Activated CD4-positive, CD25-positive, alpha-beta regulatory T cell treated with anti-CD3 and anti-CD28 coated beads, Interleukin-2, amount 50 U/mL, for 24 hours (primary cell): ENCODE measurements at regions not wholly inside any gene's neighbourhood (a gene's known extent, or its start where the extent isn't known, plus 50 kb on each side); places are given as distances from the start of the nearest gene placed in this dataset.
"Not testable (repeated sequence)": the region's sequence is repeated elsewhere in the genome, so short reads cannot be mapped to it uniquely, and the experiment has no call there.

Experiments used
- ATAC-seq, 2 donors: fragments of 150-1000 bp; cut with Tn5 transposase; one replicate each; pipeline ENCODE4 v1.10.0; 2021; ENCODE audit warnings: mild to moderate bottlenecking in 1 of 2, moderate library complexity in 1 of 2

DNA sequence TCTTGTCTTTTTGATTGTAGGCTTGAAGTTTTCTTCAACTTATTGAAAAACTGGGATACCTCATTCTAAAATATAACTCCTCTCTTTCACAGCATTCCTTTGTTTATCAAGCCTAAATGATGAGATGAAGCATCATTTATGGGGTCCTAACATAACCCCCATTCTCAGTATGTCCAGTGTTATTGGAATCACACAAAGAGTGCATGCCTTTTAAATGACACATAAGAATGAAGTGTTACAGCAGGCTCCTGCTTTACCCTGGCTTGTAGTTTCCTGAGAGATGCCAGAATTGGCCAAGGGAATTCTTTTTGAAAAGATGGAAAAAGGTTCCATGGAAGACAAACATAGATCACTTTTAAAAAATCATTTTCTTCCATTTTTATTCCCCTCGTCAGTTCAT lies 502.4 kb downstream of the BCKDHB start:
- ATAC-seq, result no peak

DNA sequence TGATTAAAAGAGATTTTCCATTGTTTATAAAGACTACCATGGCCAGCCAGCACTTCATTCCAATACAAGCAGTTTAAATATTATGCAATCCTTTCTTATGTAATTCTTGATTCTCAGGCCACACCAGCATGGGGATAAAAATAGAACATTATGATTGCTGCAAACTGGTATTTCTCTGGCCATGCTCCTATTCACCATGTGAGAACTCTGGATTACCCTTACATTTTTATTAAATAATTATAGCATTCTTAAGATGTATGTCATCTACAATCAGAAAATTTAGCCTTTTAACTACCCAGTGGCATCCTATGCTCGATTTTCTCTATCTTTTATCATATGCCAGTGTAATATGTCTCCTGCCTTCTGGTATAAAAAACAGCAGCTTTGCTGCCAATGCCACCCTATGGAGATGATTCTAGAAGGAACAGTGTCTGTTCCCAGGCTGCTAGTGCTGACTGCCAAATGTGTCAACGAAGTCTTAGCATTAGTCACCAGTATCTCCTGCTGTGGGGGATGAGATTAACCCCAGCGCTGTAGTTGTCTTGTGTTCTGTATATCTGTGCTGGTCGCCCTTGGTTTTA lies 501.4 kb downstream of the BCKDHB start:
- no peak for ATAC-seq

DNA sequence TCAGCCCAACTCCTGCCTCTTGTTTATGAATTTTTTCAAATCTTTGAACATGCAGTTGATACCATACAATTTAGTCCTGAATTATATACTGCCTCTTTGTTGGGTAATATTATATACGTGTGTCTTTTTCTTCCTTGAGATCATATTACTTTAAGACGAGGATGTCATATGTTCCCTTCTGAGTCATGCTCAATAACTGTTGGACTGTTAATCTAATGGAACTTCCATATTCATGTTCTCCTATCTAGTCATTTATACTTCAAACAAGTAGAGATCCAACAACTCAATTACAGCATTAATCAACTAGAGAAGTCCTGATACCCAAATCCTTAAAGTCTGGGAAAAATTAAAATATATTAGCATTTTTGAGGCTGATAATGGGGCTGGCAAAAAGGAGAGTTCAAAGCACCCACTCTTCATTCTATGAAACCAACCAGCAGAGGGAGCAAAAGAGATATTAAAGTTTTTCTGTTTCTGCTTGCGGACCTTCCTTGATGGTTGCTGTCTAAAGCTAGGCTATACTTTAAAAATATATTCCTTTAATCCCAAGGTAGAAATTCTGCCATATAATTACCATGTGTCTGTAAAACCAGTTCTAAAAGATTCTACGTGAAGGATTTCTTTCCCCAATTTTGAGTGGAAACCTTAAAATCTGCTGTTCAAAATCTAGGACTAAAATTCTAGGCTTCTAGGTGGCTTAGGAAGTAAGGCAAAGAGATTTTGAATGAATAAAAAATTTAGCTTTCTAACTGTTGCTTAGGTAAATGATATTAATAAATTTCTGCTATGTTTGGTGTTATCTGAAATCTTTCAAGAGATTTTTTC lies 498.9 kb downstream of the BCKDHB start:
- ATAC-seq, result no peak

DNA sequence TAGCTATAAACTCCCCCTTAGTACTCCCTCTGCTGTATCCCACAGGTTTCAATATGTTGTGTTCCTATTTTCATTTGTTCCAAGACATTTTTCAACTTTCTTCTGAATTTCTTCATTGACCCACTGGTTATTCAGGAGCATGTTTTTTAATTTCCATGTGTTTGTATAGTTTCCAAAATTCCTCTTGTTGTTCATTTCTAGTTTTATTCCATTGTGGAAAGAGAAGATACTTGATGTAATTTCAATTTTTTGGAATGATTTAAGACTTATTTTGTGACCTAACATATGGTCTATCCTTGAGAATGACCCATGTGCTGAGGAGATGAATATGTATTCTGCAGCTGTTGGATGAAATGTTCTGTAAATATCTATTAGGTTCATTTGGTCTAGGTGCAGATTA lies 497.2 kb downstream of the BCKDHB start:
- no peak for ATAC-seq

DNA sequence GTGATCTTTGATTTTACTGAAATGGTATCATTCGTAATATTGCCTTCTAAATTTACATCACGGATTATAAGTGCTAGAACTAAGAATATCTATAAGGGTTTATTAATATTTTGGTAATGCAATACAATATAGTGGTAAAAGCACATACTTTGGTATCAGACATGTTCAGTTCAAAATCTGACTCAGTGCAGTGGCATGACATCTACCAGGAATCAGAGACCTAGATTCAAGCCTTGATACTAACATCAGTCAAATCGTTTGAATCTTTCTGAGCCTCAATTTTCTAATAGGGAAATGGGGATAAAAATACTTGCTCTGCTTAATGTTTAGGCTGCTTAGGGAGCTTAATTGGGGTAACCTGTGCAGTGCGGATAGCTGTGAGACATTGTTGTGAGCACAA lies 488.0 kb downstream of the BCKDHB start:
- ATAC-seq, result no peak

DNA sequence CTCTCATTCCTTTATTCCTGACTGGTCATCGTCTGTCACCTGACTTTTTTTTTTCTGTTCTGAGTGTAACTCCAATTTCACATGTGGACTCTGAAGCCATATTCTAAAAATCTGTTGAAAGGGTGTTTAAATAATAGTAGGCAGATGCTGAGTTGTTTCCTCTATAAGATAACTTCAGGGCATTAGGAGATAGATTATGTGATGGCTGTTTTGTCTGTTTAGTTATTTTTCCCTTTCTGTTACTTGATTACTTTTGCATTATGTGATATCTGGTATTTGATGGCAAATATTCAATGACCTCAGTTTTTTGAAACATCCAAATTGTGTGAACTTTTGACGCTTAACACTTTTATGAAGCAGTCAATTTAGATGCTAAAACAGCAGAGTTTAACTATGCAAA lies 486.0 kb downstream of the BCKDHB start:
- ATAC-seq, result no peak

DNA sequence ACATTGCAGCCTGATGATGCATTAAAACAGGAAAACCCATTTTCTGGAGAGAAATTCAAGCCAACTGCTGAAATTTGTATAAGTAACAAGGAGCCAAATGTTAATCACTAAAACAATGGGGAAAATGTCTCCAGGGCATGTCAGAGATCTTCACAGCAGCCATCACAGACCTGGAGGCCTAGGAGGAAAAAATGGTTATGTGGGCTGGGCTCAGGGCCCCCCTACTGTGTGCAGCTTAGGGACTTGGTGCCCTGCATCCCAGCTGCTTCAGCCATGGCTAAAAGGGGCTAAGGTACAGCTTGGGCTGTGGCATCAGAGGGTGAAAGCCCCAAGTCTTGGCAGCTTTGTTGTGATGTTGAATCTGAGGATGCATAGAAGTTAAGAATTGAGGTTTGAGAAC lies 479.8 kb downstream of the BCKDHB start:
- ATAC-seq, result no peak

DNA sequence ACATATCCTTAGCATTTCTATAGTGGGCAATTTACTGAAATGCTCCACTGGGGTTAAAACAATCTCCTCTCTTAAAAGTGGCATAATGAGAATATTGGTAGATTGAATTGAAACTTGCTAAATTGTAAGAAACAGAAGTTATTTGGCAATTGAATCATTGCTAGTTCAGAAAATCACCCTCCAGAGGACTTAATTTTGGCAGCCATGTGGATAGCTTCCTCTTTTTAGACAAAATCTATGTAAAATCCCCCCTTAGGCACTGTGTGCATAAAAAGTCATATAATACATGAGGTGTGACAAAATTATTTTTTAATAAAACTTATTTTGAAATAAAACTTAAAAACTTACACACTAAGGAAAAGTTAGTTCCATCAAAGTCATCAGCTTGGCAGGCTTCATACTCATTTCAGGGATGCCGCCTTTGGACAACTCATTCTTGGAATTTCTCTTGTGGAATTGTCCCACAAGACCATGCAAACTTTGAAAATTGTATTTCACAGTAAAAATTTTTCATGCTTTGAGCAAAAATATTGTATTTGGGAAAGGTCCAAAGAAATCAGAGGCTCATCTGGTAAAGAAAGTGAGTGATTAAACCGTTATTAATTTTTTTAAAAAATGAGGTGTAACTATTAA lies 473.0 kb downstream of the BCKDHB start:
- no peak for ATAC-seq

DNA sequence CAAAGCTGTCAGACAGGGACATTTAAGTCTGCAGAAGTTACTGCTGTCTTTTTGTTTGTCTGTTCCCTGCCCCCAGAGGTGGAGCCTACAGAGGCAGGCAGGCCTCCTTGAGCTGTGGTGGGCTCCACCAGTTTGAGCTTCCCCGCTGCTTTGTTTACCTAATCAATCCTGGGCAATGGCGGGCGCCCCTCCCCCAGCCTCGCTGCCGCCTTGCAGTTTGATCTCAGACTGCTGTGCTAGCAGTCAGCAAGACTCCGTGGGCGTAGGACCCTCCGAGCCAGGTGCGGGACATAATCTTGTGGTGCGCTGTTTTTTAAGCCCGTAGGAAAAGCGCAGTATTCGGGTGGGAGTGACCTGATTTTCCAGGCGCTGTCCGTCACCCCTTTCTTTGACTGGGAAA lies 466.8 kb downstream of the BCKDHB start:
- ATAC-seq, result not testable (repeated sequence)

DNA sequence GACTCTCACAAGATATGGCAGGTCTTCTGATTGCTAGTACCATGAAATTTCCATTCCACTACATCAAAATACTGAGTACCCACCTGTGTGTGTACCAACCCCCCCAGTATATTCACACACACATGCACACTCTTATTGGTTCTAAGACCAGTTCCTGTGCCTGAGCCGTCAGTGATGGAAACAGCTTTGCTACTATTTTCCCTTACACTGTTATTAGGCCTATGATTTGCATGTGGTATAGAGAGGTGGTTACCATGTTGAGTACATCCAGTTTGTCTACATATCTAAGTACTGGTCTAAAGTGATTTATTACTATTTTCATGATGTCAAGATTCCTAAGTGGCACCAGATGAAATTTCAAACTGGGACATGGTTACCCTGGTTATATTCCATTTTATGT lies 459.9 kb downstream of the BCKDHB start:
- ATAC-seq, result no peak

DNA sequence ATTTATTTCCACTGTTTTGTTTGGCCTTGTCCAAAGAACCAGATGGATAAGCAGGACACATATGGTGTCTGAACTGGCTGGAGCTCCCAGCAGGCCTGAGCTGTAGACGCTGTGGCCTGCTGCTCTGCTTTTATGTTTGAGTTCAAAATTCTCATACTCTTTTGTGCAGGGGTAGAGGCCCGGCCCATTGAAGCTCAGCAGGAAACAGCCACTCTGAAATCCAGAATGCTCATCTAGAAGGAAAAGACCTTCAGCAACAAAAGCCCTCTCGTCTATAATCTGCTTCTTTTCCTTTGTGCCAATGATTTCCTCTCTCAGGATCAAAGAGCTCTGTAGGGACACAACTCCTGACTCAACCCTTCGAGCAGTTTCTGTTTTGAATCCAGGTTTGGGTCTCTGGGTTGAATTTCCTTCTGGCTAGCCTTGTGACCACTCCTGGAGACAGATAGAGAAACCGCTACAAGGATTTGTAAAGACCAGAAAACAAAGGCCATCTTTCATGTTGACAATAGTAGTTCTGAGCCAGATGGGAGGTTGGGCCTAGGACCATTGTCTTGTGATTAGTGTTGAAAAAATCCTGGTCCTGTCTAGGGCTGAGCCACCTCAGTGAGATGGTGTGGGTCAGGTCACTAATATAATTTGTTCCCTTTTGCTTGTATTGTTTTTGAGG lies 446.7 kb downstream of the BCKDHB start:
- no peak for ATAC-seq

DNA sequence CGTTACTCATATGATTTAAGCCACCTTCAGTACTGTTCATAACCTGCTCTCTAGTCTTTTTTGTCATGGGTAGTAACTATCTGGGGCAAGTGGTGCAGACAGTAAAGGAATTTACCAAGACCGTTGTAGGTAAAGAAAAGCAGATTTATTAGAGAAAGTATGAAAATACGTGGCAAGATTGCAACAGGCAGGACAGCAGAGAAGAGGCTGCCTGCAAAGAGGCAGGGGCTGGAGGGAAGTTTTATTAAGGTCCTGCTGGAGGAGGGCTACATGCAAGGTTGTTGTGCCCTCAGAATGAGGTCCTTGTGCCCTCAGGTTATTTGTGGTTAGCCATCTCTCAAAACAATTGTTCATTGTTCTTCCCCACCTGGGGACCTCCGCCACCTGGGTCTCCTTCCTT lies 444.3 kb downstream of the BCKDHB start:
- ATAC-seq, result no peak

DNA sequence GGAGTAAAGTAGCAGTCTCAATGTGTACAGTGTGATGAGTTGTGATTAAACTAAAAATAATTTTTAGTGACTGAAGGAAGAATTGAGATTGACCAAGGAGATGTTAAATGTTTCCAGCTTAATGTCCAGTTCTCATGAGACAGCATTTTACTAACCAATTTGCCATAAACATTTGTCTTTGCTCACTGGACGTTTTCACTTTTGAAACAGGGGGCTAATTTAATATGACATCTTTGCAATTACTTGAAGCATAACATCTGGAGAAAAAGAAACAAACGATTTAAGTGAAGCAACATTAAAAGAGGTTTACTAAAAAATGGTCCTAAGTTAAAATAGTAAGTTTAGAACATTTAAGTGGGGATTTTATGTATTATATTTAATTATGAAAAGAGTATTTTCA lies 443.8 kb downstream of the BCKDHB start:
- ATAC-seq, result no peak

DNA sequence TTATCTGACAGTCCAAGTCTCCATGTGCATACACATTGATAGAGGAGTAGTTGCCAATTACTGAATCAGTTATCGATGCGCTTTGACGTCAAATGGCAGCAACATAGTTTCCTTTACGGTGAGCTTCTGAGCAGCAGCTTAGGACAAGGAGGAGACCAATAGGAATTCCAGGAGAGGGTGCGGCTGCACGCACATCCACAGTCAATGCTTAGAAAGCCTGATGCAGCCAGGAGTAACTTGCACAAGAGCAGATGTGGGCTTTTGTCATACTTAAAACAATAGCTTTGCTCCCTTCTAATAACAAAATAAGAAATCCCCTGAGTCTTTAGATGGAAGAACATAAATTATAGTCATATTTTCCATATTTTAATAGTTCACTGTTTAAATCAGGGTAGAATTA lies 442.1 kb downstream of the BCKDHB start:
- ATAC-seq, result no peak

DNA sequence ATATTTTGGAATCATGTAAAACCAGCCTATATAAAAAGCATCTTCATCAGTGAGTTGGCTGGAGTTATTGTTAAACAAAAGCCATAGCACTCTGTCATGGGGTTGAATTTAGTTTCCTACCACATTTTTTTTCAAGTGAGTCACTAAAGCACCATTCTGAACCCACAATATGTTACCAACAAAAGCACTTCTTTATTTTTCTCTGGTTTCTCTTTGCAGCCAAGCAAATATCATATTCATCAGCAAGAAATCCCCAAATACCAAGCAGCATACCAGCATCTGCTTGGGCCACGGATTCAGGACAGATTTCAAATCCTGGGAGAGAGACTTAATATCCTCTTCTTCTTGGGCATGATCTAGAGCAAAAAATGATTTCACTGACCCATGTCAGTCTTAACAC lies 441.4 kb downstream of the BCKDHB start:
- ATAC-seq, result no peak

DNA sequence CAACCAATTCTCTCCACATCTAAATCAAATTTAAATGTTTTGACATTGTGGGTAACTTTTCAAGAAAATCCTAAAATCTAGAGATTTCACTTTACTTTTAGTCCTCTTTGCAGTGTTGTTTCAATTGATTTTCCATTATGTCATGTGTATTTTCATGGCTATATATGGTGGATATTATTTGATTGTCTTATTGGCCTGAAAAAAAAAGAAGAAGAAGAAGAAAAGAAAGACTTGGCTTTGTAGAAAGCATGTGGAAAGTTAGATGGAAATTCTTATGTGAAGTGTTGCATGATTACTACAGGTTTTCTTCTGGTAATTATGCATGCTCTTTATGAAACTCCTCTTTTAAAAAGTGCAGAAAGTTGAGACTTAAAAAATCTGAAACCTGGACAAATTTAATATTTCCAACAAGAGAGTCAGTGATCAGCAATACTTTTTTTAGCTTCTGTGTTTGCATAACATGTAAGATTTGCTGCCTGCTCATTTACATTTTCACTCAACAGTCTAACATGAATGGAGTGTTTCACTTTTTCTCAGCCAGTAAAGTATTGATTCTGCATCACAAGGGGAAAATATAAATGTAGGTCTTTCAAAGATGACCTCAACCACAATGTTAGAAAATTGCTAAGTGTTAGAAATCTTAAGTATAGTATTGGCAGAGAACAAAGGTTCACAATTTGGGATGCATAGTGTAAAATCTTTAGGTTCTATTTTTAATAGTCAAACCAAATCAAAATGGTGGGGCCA lies 438.7 kb downstream of the BCKDHB start:
- ATAC-seq, result no peak

DNA sequence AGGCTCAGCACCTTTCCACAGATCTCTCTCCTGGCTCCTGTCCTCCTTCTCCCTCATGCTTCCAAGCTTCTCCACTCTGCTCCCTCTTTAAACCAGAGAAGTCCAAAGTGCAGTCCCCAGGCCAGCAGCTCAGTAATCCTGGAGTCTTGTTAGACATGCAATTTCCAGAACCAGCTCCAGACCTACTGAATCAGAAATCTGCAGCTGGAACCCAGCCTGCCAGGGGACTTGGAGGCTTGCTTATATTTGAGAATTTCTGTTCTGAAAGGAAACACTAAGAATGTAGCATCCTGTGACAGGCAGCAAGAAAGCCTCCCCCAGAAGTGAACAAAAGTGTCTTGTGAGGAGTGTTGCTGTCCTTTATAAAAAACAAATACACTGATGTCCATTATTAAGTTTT lies 438.1 kb downstream of the BCKDHB start:
- ATAC-seq, result no peak

DNA sequence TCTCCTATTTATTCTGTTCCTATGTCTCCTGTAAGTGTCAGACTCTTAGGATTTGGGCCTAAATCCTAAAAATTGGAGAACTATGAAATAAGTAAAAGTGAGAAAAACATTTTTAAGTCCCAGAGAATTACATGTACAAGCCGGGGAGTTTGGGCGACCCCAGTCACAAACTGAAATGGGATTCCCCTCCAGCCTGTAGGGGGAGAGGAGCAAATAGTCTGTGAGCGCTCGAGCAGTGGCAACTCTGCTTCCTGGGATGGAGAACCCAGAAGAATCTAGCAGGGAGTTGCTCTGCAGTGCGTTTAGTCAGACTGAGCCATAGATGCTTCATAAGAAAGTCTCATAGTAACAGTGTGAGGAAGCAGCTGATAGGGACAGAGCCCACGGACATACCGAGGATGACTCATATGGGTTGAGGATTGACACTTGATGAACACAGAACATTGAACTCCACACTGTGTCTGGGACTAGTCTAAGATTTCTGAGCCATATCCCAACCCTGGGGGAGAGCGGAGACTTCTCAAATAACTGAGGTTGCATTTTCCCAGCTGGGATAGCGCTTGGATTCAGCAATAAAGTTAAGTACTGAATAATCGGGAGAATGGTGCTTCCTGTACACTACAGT lies 437.2 kb downstream of the BCKDHB start:
- no peak for ATAC-seq

DNA sequence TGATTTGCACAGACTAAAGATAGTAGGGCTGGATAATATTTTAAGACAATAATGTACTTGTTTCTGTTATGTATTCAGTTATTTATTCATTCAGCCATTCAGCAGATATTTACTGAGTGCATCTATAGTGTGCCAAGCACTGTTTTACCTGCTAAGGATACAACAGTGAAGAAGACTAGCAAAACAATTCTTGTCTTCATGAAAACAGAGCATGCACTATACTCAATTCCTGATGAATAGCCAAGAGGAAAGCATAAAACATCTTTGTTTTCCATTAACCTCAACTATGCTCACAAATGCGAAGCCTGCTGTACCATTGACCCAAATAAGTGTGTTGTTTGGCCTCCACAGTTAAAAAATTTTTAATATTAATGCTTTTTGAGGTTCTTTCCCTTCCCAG lies 436.7 kb downstream of the BCKDHB start:
- no peak for ATAC-seq

DNA sequence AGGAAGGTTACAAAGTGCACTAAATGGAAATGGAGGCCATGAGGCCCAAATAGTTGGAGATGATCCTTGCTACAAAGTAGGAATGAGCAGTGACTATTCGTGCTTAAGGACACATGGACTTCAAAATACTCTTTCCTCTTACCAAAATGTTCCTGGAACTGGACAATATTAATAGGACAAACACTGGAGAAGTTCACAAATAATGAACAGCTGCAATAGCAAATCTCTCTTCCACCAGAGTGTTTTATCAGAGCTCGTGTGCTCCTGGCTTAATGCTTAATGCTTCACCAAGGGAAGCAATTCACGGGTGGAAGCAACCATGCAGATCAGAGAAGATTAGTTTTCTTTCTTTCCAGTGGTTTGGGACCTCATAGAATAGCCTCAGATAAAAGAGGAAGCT lies 435.4 kb downstream of the BCKDHB start:
- ATAC-seq, result no peak

DNA sequence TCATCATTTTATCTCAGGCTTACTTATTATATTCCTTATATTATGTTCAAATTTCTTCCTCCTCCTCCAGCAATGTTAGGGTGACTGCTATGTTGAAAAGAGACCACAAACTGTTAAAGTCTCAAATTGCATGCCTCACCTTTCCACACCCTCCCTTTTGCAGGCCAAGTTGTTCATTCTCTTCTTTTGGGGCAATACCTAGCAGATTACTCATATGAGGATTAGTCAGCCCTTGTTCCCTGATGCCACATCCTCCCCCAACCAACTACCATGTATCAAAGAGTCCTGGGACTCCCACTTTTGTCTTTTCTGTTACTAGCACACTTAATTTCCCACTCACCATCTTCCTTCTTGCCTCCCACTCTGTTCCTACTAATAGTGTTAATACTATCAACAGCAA lies 434.7 kb downstream of the BCKDHB start:
- no peak for ATAC-seq

DNA sequence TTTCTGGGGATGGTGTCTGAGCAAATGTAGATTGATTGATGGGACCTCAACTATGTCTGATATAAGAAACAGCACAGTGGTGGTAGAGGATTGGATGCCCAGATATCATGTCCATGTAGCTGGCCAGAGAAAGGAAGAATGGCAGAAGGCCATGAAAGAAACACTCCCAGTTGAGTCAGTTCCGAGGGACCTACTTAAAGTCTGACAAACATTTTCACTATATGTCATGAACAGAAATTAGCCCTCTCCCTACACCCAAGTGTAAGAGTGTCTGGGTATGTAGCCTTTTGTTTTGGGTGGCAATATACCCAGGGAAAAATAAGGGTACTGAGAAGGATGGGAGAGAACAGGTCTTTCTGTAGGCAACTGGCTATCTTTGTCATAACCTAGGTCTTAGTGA lies 434.2 kb downstream of the BCKDHB start:
- no peak for ATAC-seq
